Gastrocnemius medialis (tissue), 4 donors: ENCODE measurements at regions not wholly inside any gene's neighbourhood (a gene's known extent, or its start where the extent isn't known, plus 50 kb on each side); places are given as distances from the start of the nearest gene placed in this dataset.
"Not testable (repeated sequence)": the region's sequence is repeated elsewhere in the genome, so short reads cannot be mapped to it uniquely, and the experiment has no call there.

Experiments used
- ATAC-seq, 2 donors: fragments of 150-250 bp; one replicate each; pipeline ENCODE4 v1.9.1; 2016
- DNase-seq, 2 donors: peaks; one replicate each; pipeline ENCODE4 v3.0.0-alpha.2; 2019
- H3K27ac ChIP-seq, 4 donors: fragments of 200-600 bp; sonication (generic); 1 replicate in 1 of 4; 2 replicates in 3 of 4; pipeline ENCODE4 v1.5.1; 2016 to 2018; ENCODE audit warnings: mild to moderate bottlenecking in 2 of 4, moderate library complexity in 1 of 4
- H3K27me3 ChIP-seq, 3 donors: fragments of 200-600 bp; sonication (generic) in 2 of 3; 1 replicate in 1 of 3; 2 replicates in 2 of 3; pipeline versions ENCODE4 v1.5.1 to v1.6.0; 2016 to 2019; ENCODE audit warnings: mild to moderate bottlenecking in 1 of 3, moderate library complexity in 1 of 3
- H3K36me3 ChIP-seq, 2 donors: fragments of 200-600 bp; sonication (generic) in 1 of 2; one replicate each; pipeline ENCODE4 v1.5.1; 2017 to 2018
- H3K4me1 ChIP-seq, 2 donors: fragments of 200-600 bp; sonication (generic) in 1 of 2; one replicate each; pipeline ENCODE4 v1.5.1; 2016 to 2017; ENCODE audit warnings: mild to moderate bottlenecking in 2 of 2
- H3K4me3 ChIP-seq, 4 donors: fragments of 200-600 bp; sonication (generic) in 3 of 4; 1 replicate in 1 of 4; 2 replicates in 3 of 4; pipeline ENCODE4 v1.5.1; 2016 to 2019; ENCODE audit warnings: mild to moderate bottlenecking in 2 of 4
- H3K9me3 ChIP-seq, 3 donors: fragments of 200-600 bp; sonication (generic) in 2 of 3; 1 replicate in 1 of 3; 2 replicates in 2 of 3; pipeline ENCODE4 v1.5.1; 2016 to 2019
- POLR2A ChIP-seq, 2 donors: fragments of 450-650 bp; IDR thresholded peaks; one replicate each; pipeline ENCODE4 v1.6.1; 2017; ENCODE audit warnings: antibody characterized with exemption in 2 of 2, mild to moderate bottlenecking in 2 of 2, moderate library complexity in 2 of 2
- in situ Hi-C, 4 donors: fragments of 200-750 bp; cut with MboI; loops; one replicate each; pipeline versions ENCODE4 v1.15.0 to v1.8.0; 2017; ENCODE audit warnings: low sequenced_read_pairs in 4 of 4
- intact Hi-C: fragments of 100-400 bp; cut with DNase I; formaldehyde crosslinking; loops from one replicate; pipeline ENCODE4 v1.15.1; 2023; ENCODE audit warnings: low total_unique reads
- TF ChIP-seq, protein P1 (sequence below), 5 experiments: fragments of 450-650 bp in 3 of 5; fragments of 200-600 bp in 2 of 5; sonication (generic) in 2 of 5; IDR thresholded peaks in 4 of 5; conservative IDR thresholded peaks in 1 of 5; 1 replicate in 4 of 5; 2 replicates in 1 of 5; pipeline ENCODE4 v1.5.1; 2016 to 2019; ENCODE audit warnings: antibody characterized with exemption in 5 of 5, mild to moderate bottlenecking in 3 of 5, moderate library complexity in 3 of 5

- Histone ChIP-seq H3K27me3 (no peaks in the 10 kb centered on the region), H3K4me3 (no peak overlapping the region), H3K36me3 (no peaks in the 10 kb centered on the region), H3K27ac (no peak overlapping the region), H3K9me3 (no peaks in the 10 kb centered on the region), H3K4me1 (no peaks in the 10 kb centered on the region)
- no peak for ATAC-seq
- in situ Hi-C loops (no loop called here), intact Hi-C loops (no loop called here)
- no peak for DNase-seq
- TF ChIP-seq, protein P1, sequence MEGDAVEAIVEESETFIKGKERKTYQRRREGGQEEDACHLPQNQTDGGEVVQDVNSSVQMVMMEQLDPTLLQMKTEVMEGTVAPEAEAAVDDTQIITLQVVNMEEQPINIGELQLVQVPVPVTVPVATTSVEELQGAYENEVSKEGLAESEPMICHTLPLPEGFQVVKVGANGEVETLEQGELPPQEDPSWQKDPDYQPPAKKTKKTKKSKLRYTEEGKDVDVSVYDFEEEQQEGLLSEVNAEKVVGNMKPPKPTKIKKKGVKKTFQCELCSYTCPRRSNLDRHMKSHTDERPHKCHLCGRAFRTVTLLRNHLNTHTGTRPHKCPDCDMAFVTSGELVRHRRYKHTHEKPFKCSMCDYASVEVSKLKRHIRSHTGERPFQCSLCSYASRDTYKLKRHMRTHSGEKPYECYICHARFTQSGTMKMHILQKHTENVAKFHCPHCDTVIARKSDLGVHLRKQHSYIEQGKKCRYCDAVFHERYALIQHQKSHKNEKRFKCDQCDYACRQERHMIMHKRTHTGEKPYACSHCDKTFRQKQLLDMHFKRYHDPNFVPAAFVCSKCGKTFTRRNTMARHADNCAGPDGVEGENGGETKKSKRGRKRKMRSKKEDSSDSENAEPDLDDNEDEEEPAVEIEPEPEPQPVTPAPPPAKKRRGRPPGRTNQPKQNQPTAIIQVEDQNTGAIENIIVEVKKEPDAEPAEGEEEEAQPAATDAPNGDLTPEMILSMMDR (IDR thresholded peaks at IDR 0.05 in 4 of 5, conservative IDR thresholded peaks at IDR 0.05 in 1 of 5), result no peak
- TF ChIP-seq POLR2A (IDR thresholded peaks at IDR 0.05), result no peak
Observed at GRCh38 chr15:62676891-62677290, 365.7 kb upstream of the TPM1 start.

GRCh38 chr15:62681939-62682896 lies 360.3 kb upstream of the TPM1 start:
- H3K9me3 ChIP-seq, result no peaks in the 10 kb centered on the region
- H3K4me1 ChIP-seq, result no peaks in the 10 kb centered on the region
- DNase-seq, result no peak
- H3K27me3 ChIP-seq, result no peaks in the 10 kb centered on the region
- no peak for ATAC-seq
- no peaks in the 10 kb centered on the region for H3K36me3 ChIP-seq
- no peak overlapping the region for H3K4me3 ChIP-seq
- intact Hi-C loops, result no loop called here
- H3K27ac ChIP-seq, result no peak overlapping the region
- TF ChIP-seq POLR2A (IDR thresholded peaks at IDR 0.05), result no peak
- TF ChIP-seq, protein P1 (IDR thresholded peaks at IDR 0.05 in 4 of 5, conservative IDR thresholded peaks at IDR 0.05 in 1 of 5), result no peak
- in situ Hi-C loops, result no loop called here

GRCh38 chr15:62683192-62683591 lies 359.4 kb upstream of the TPM1 start:
- H3K27me3 ChIP-seq, DNase-seq, H3K9me3 ChIP-seq, H3K4me3 ChIP-seq, ATAC-seq, intact Hi-C loops, in situ Hi-C loops, H3K36me3 ChIP-seq, H3K27ac ChIP-seq, H3K4me1 ChIP-seq: not testable (repeated sequence)

DNA sequence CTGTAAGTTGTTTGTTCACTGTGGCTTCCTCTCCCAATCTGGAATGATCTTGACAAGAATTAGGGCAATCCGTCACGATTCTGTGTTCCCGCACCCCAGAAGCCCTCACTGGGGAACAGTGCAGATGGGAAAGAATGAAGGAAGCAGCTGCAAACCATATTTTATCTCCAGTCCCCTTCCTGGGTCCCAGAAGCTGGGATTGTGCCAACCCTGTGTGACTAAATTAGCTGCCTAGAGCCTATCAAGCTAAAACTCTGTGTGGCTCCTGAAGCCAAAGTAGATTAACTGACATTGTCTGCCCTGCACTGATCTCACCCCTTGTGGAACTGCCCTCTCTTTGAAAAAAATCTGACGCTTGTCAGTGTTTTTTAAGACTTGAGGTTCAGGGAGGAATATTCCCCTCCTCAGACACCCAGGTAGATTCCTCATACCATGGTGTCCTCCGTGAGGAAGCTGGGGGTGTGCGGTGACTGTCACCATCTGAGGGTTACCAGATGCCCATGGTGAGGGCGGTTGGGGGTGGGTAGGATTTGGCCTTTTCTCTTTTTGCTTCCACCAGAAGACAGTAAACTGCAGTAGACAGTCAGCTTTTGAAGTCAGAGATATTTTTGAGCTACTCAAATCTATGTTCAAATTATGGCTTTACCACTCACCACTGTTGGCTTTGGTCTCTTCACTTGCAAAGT lies 358.3 kb upstream of the TPM1 start:
- intact Hi-C loops, result no loop called here
- no peak for ATAC-seq
- no peak for DNase-seq
- H3K4me3 ChIP-seq, result no peak overlapping the region
- H3K4me1 ChIP-seq, result no peaks in the 10 kb centered on the region
- H3K9me3 ChIP-seq, result no peaks in the 10 kb centered on the region
- H3K36me3 ChIP-seq, result no peaks in the 10 kb centered on the region
- no peaks in the 10 kb centered on the region for H3K27me3 ChIP-seq
- in situ Hi-C loops, result no loop called here
- TF ChIP-seq, protein P1 (IDR thresholded peaks at IDR 0.05 in 4 of 5, conservative IDR thresholded peaks at IDR 0.05 in 1 of 5), result no peak
- TF ChIP-seq POLR2A (IDR thresholded peaks at IDR 0.05), result no peak
- H3K27ac ChIP-seq, result no peak overlapping the region

DNA sequence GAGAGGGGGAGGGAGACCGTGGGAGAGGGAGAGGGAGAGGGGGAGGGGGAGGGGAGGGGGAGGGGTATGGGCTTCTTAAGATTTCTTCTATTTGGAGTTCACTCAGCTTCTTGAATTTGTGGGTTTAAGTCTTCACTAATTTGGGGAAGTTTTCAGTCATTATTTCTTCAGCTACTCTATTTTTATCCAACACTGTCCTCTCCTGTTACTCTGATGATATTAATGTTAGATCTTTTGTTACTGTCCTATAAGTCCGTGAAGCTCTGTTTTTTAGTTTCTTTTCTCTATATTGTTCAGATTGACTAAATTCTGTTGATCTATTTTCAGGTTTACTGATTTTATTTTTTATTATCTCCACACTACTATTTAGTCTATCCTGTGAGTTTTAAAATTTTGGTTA lies 351.5 kb upstream of the TPM1 start:
- H3K36me3 ChIP-seq, result peaks cover 0 to 8% of the 10 kb centered on the region in 2 donors
- intact Hi-C loops, result no loop called here
- H3K4me1 ChIP-seq, result no peaks in the 10 kb centered on the region
- DNase-seq (no peak), ATAC-seq (no peak)
- TF ChIP-seq, protein P1 (IDR thresholded peaks at IDR 0.05 in 4 of 5, conservative IDR thresholded peaks at IDR 0.05 in 1 of 5), result no peak
- TF ChIP-seq POLR2A (IDR thresholded peaks at IDR 0.05), result no peak
- no peaks in the 10 kb centered on the region for H3K9me3 ChIP-seq
- in situ Hi-C loops, result no loop called here
- no peak overlapping the region for H3K4me3 ChIP-seq
- no peaks in the 10 kb centered on the region for H3K27me3 ChIP-seq
- no peak overlapping the region for H3K27ac ChIP-seq
